NCI-H146 (cell line): ENCODE measurements at regions not wholly inside any gene's neighbourhood (a gene's known extent, or its start where the extent isn't known, plus 50 kb on each side); places are given as distances from the start of the nearest gene placed in this dataset.

Experiments used
- DNase-seq: peaks from one replicate; lab custom pipeline; 2025; lab: John Stamatoyannopoulos, UW

- DNase-seq = no peak
These were observed 508.1 kb upstream of the CHAC2 start for GRCh38 chr2:53259395-53260009.

- DNase-seq = no peak
These were observed 510.3 kb upstream of the CHAC2 start for GRCh38 chr2:53257287-53257686.

- DNase-seq = no peak
These were observed 514.4 kb upstream of the CHAC2 start for GRCh38 chr2:53253244-53253643.

GRCh38 chr2:53252115-53252514 is 515.5 kb upstream of the CHAC2 start:
- no peak for DNase-seq

GRCh38 chr2:53247956-53248735 is 519.5 kb upstream of the CHAC2 start:
- no peak for DNase-seq

- no peak for DNase-seq
These were observed 524.2 kb upstream of the CHAC2 start for GRCh38 chr2:53243430-53243829.

GRCh38 chr2:53242090-53242489 is 525.5 kb upstream of the CHAC2 start:
- no peak for DNase-seq

- DNase-seq = no peak
These were observed 531.6 kb upstream of the CHAC2 start for GRCh38 chr2:53235836-53236582.

GRCh38 chr2:53234548-53234903 is 533.1 kb upstream of the CHAC2 start:
- DNase-seq = no peak

- DNase-seq = no peak
These were observed 533.7 kb upstream of the CHAC2 start for GRCh38 chr2:53233759-53234547.

GRCh38 chr2:53231908-53232307 is 535.7 kb upstream of the CHAC2 start:
- DNase-seq = no peak

- DNase-seq = no peak
These were observed 536.9 kb upstream of the CHAC2 start for GRCh38 chr2:53230691-53231090.

- DNase-seq = no peak
These were observed 540.1 kb upstream of the CHAC2 start for GRCh38 chr2:53227535-53227934.

GRCh38 chr2:53220969-53221368 is 546.6 kb upstream of the CHAC2 start:
- no peak for DNase-seq

GRCh38 chr2:53217250-53217649 is 550.4 kb upstream of the CHAC2 start:
- no peak for DNase-seq

GRCh38 chr2:53216805-53217204 is 550.8 kb upstream of the CHAC2 start:
- no peak for DNase-seq

GRCh38 chr2:53212576-53212975 is 555.0 kb upstream of the CHAC2 start:
- no peak for DNase-seq

GRCh38 chr2:53211201-53211774 is 556.3 kb upstream of the CHAC2 start:
- DNase-seq = no peak

- no peak for DNase-seq
These were observed 557.1 kb upstream of the CHAC2 start for GRCh38 chr2:53210538-53210937.

- DNase-seq = no peak
These were observed 557.7 kb upstream of the CHAC2 start for GRCh38 chr2:53209679-53210458.

GRCh38 chr2:53208815-53209214 is 558.8 kb upstream of the CHAC2 start:
- DNase-seq = no peak
